ENCODE measurements at regions not wholly inside any gene's neighbourhood (a gene's known extent, or its start where the extent isn't known, plus 50 kb on each side); places are given as distances from the start of the nearest gene placed in this dataset.
A peak's percentile ranks its signal among the peaks of the same experiment; 100 is the strongest.

GRCh38 chr4:96585304-96585703 lies 745.4 kb downstream of the PDHA2 start:
- DNase-seq (ENCODE audit: low spot score) = no peak
- H3K4me2 ChIP-seq = no peak overlapping the region
- WGBS (ENCODE audit: low lambda C conversion rate, missing lambda C conversion rate) = 85% methylated on average over 2 of the region's 2 CpGs
- H3K27ac ChIP-seq = no peak overlapping the region
- no peaks in the 10 kb centered on the region for H3K27me3 ChIP-seq
- H3K9me2 ChIP-seq (replicated peaks; ENCODE audit: insufficient read depth) = no peaks in the 10 kb centered on the region
- H4K20me1 ChIP-seq (ENCODE audit: insufficient read depth, poor library complexity, severe bottlenecking) = no peaks in the 10 kb centered on the region
- H3K79me2 ChIP-seq = no peaks in the 10 kb centered on the region
- H3K4me3 ChIP-seq = no peak overlapping the region
- H3K36me3 ChIP-seq (replicated peaks; ENCODE audit: insufficient read depth, low read depth) = no peaks in the 10 kb centered on the region
- no peak overlapping the region for H2AFZ ChIP-seq
- no peak for TF ChIP-seq EZH2 (IDR thresholded peaks at IDR 0.05; ENCODE audit: borderline replicate concordance)
- TF ChIP-seq, protein P1, sequence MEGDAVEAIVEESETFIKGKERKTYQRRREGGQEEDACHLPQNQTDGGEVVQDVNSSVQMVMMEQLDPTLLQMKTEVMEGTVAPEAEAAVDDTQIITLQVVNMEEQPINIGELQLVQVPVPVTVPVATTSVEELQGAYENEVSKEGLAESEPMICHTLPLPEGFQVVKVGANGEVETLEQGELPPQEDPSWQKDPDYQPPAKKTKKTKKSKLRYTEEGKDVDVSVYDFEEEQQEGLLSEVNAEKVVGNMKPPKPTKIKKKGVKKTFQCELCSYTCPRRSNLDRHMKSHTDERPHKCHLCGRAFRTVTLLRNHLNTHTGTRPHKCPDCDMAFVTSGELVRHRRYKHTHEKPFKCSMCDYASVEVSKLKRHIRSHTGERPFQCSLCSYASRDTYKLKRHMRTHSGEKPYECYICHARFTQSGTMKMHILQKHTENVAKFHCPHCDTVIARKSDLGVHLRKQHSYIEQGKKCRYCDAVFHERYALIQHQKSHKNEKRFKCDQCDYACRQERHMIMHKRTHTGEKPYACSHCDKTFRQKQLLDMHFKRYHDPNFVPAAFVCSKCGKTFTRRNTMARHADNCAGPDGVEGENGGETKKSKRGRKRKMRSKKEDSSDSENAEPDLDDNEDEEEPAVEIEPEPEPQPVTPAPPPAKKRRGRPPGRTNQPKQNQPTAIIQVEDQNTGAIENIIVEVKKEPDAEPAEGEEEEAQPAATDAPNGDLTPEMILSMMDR (IDR thresholded peaks at IDR 0.05; ENCODE audit: poor library complexity) = no peak
- TF ChIP-seq EZH2phosphoT487 (IDR thresholded peaks at IDR 0.05; ENCODE audit: low read depth, severe bottlenecking, unreplicated experiment) = no peak
- H3K9me3 ChIP-seq (ENCODE audit: low read depth) = no peaks in the 10 kb centered on the region
- H3K4me1 ChIP-seq (ENCODE audit: insufficient read depth) = no peaks in the 10 kb centered on the region

DNA sequence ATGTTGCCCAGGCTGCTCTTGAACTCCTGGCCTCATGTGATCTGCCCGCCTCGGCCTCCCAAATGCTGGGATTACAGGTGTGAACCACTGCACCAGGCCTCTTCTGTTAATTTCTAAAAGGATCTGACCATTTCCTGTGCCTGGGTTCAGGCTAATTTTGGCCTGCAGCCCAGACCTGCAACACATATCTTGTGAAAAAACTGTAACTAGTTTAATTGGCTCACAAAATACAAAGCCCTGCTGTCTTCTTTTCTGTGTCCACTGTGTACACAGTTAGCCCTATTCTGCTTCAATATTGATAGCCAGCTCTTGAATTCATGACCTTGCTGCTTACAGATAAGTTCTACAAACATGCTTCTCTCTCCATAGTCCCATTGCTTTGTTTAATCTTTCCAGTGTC lies 753.5 kb downstream of the PDHA2 start:
- Histone ChIP-seq H4K20me1 (ENCODE audit: insufficient read depth, poor library complexity, severe bottlenecking) (no peaks in the 10 kb centered on the region), H3K4me2 (peak overlapping the region; percentile 1), H3K79me2 (no peaks in the 10 kb centered on the region), H2AFZ (no peak overlapping the region), H3K36me3 (replicated peaks; ENCODE audit: insufficient read depth, low read depth) (no peaks in the 10 kb centered on the region), H3K4me1 (ENCODE audit: insufficient read depth) (no peaks in the 10 kb centered on the region), H3K9me3 (ENCODE audit: low read depth) (no peaks in the 10 kb centered on the region), H3K9me2 (replicated peaks; ENCODE audit: insufficient read depth) (no peaks in the 10 kb centered on the region), H3K27me3 (no peaks in the 10 kb centered on the region), H3K27ac (no peak overlapping the region), H3K4me3 (no peak overlapping the region)
- DNase-seq (ENCODE audit: low spot score) = peak; percentile 4
- WGBS (ENCODE audit: low lambda C conversion rate, missing lambda C conversion rate) = 72% methylated on average over 2 of the region's 2 CpGs
- TF ChIP-seq, protein P1 (IDR thresholded peaks at IDR 0.05; ENCODE audit: poor library complexity) = no peak
- no peak for TF ChIP-seq EZH2phosphoT487 (IDR thresholded peaks at IDR 0.05; ENCODE audit: low read depth, severe bottlenecking, unreplicated experiment)
- TF ChIP-seq EZH2 (IDR thresholded peaks at IDR 0.05; ENCODE audit: borderline replicate concordance) = no peak

DNA sequence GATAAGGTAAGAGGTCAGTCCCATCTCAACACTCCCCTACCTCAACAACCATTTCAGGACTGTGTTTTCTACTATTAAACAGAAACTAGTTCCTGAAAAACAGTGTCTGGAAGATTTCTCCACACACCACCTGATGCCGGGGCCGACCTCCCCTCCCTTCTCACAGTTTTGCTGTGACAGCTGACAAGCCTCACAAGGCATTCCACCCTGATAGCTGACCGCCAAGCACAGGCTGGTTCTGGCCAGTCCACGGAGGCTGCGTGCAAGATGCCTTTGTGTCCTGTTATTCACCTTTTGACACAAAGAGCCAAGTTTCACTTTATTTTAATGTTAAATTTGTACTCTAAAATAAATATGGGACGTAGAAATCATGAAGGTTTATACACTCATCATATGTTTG lies 758.6 kb downstream of the PDHA2 start:
- H3K4me3 ChIP-seq = no peak overlapping the region
- DNase-seq (ENCODE audit: low spot score) = peak; percentile 50
- peak overlapping the region; percentile 49 for H3K27ac ChIP-seq
- H3K4me2 ChIP-seq = peak overlapping the region; percentile 24
- no peaks in the 10 kb centered on the region for H3K79me2 ChIP-seq
- no peaks in the 10 kb centered on the region for H3K9me3 ChIP-seq (ENCODE audit: low read depth)
- H2AFZ ChIP-seq = peak overlapping the region; percentile 48
- no peaks in the 10 kb centered on the region for H4K20me1 ChIP-seq (ENCODE audit: insufficient read depth, poor library complexity, severe bottlenecking)
- WGBS (ENCODE audit: low lambda C conversion rate, missing lambda C conversion rate) = 41% methylated on average over 6 of the region's 6 CpGs
- no peaks in the 10 kb centered on the region for H3K36me3 ChIP-seq (replicated peaks; ENCODE audit: insufficient read depth, low read depth)
- no peaks in the 10 kb centered on the region for H3K9me2 ChIP-seq (replicated peaks; ENCODE audit: insufficient read depth)
- no peaks in the 10 kb centered on the region for H3K4me1 ChIP-seq (ENCODE audit: insufficient read depth)
- H3K27me3 ChIP-seq = no peaks in the 10 kb centered on the region
- TF ChIP-seq EZH2phosphoT487 (IDR thresholded peaks at IDR 0.05; ENCODE audit: low read depth, severe bottlenecking, unreplicated experiment) = no peak

- no peak for DNase-seq (ENCODE audit: low spot score)
- WGBS (ENCODE audit: low lambda C conversion rate, missing lambda C conversion rate) = 78% methylated on average over 4 of the region's 4 CpGs
- Histone ChIP-seq H3K9me3 (ENCODE audit: low read depth) (no peaks in the 10 kb centered on the region), H2AFZ (no peak overlapping the region), H3K27me3 (no peaks in the 10 kb centered on the region), H3K27ac (no peak overlapping the region), H4K20me1 (ENCODE audit: insufficient read depth, poor library complexity, severe bottlenecking) (no peaks in the 10 kb centered on the region), H3K4me3 (no peak overlapping the region), H3K9me2 (replicated peaks; ENCODE audit: insufficient read depth) (no peaks in the 10 kb centered on the region), H3K4me2 (no peak overlapping the region), H3K36me3 (replicated peaks; ENCODE audit: insufficient read depth, low read depth) (no peaks in the 10 kb centered on the region), H3K79me2 (no peaks in the 10 kb centered on the region), H3K4me1 (ENCODE audit: insufficient read depth) (no peaks in the 10 kb centered on the region)
- TF ChIP-seq, protein P1 (IDR thresholded peaks at IDR 0.05; ENCODE audit: poor library complexity) = no peak
- no peak for TF ChIP-seq EZH2 (IDR thresholded peaks at IDR 0.05; ENCODE audit: borderline replicate concordance)
- TF ChIP-seq EZH2phosphoT487 (IDR thresholded peaks at IDR 0.05; ENCODE audit: low read depth, severe bottlenecking, unreplicated experiment) = no peak
Observed at GRCh38 chr4:96599752-96600151, 759.9 kb downstream of the PDHA2 start.
